Panc1 (cell line): ENCODE measurements at regions not wholly inside any gene's neighbourhood (a gene's known extent, or its start where the extent isn't known, plus 50 kb on each side); places are given as distances from the start of the nearest gene placed in this dataset.

Experiments used
- ATAC-seq: fragments of 200-7000 bp; cut with Tn5 transposase; 2 replicates; pipeline ENCODE4 v1.9.1; 2020; ENCODE audit warnings: mild to moderate bottlenecking, moderate library complexity
- BruUV-seq: library from RNA; stranded (reverse); fragments of 400-500 nt; replicated peaks from 2 replicates; lab custom pipeline; 2021; lab: Mats Ljungman, UMichigan
- CTCF ChIA-PET: fragments of 300-600 bp; sonication (Branson Sonifier 250); formaldehyde crosslinking; loops from one replicate; lab custom pipeline; 2022; ENCODE audit warnings: antibody characterized with exemption; lab: Charles Lee
- POLR2A ChIA-PET: fragments of 300-600 bp; sonication (Branson Sonifier 250); formaldehyde crosslinking; loops from one replicate; lab custom pipeline; 2022; ENCODE audit warnings: antibody characterized with exemption; lab: Charles Lee
- DNase-seq: peaks from one replicate; pipeline ENCODE4 v3.0.0-alpha.2; 2010; ENCODE audit warnings: low read depth, low spot score
- H3K27ac ChIP-seq: 2 replicates; pipeline ENCODE4 v1.5.1; 2011; ENCODE audit warnings: mild to moderate bottlenecking, low read length, inconsistent platforms
- H3K27me3 ChIP-seq: fragments of 200-500 bp; sonication (Bioruptor generic); 2 replicates; pipeline ENCODE4 v1.6.0; 2014; ENCODE audit warnings: low read length, inconsistent platforms; ENCODE audit not compliant: control insufficient read depth, insufficient read depth
- H3K36me3 ChIP-seq: fragments of 200-500 bp; sonication (Bioruptor generic); 2 replicates; pipeline ENCODE4 v1.5.1; 2014; ENCODE audit warnings: inconsistent platforms, mild to moderate bottlenecking, low read length, moderate library complexity; ENCODE audit not compliant: control insufficient read depth, insufficient read depth
- H3K4me1 ChIP-seq: 2 replicates; pipeline ENCODE4 v1.5.1; 2011; ENCODE audit warnings: inconsistent platforms, mild to moderate bottlenecking, low read length, moderate library complexity; ENCODE audit not compliant: control insufficient read depth, insufficient read depth
- H3K4me3 ChIP-seq, 2 experiments: 2 replicates each; pipeline ENCODE4 v1.5.1; 2011 to 2012; ENCODE audit warnings: low read depth in 2 of 2, low read length in 2 of 2, mild to moderate bottlenecking in 2 of 2, inconsistent platforms in 1 of 2, moderate library complexity in 1 of 2
- H3K9me3 ChIP-seq: fragments of 200-500 bp; sonication (Bioruptor generic); 2 replicates; pipeline ENCODE4 v1.5.1; 2014; ENCODE audit warnings: low read depth, mild to moderate bottlenecking, inconsistent platforms, low read length, moderate library complexity; ENCODE audit not compliant: control insufficient read depth, insufficient read depth
- POLR2AphosphoS5 ChIP-seq: IDR thresholded peaks from 2 replicates; pipeline ENCODE4 v1.6.1; 2012; ENCODE audit warnings: mild to moderate bottlenecking, low read depth, low read length, moderate library complexity
- SIN3A ChIP-seq: IDR thresholded peaks from 2 replicates; pipeline ENCODE4 v1.6.1; 2012; ENCODE audit warnings: low read depth, mild to moderate bottlenecking, low read length, moderate library complexity, borderline replicate concordance; ENCODE audit not compliant: insufficient read depth
- TCF7L2 ChIP-seq: IDR thresholded peaks from 2 replicates; pipeline ENCODE4 v1.6.1; 2011; ENCODE audit warnings: mild to moderate bottlenecking, low read depth, low read length, inconsistent platforms
- in situ Hi-C: cut with HindIII; loops from 2 replicates; pipeline ENCODE4 v1.10.0; 2016; ENCODE audit warnings: low sequenced_read_pairs, low pct_unique_long_range_greater_than_20kb
- intact Hi-C: fragments of 100-400 bp; cut with micrococcal nuclease; formaldehyde crosslinking; loops from one replicate; pipeline ENCODE4 v1.10.0; 2022; ENCODE audit not compliant: unreplicated experiment
- TF ChIP-seq, protein P1 (sequence below), 2 experiments: IDR thresholded peaks; 2 replicates each; pipeline ENCODE4 v1.6.1; 2011 to 2012; ENCODE audit warnings: low read depth in 2 of 2, control low read depth in 1 of 2, low read length in 1 of 2, mild to moderate bottlenecking in 1 of 2, moderate library complexity in 1 of 2; ENCODE audit not compliant: insufficient read depth in 1 of 2
- TF ChIP-seq, protein P2 (sequence below): fragments of 450-650 bp; IDR thresholded peaks from 2 replicates; pipeline ENCODE4 v1.5.1; 2017; ENCODE audit warnings: mild to moderate bottlenecking

DNA sequence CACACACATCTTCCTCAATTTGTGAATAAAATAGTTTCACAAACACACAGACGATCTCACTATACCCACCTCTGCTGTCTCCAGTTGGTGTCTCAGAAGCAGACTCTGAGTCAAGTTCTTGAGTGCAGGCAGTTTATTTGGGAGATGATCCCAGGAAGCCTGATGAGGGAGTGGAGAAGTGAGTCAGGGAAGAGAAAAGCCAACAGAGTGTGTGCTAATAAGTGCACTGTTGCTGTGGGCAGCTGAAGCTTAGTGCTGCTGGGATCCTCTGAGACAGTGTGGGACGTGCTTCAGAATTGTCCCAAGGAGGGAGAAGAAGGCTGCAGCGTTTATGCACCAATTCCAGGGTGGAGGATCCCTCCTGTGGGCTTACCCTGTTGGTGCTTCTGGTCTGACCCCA, 423.2 kb upstream of the C16orf82 start:
- CTCF ChIA-PET, result no interaction called here
- no peak for TF ChIP-seq SIN3A
- TF ChIP-seq POLR2AphosphoS5, result no peak
- TF ChIP-seq, protein P1, sequence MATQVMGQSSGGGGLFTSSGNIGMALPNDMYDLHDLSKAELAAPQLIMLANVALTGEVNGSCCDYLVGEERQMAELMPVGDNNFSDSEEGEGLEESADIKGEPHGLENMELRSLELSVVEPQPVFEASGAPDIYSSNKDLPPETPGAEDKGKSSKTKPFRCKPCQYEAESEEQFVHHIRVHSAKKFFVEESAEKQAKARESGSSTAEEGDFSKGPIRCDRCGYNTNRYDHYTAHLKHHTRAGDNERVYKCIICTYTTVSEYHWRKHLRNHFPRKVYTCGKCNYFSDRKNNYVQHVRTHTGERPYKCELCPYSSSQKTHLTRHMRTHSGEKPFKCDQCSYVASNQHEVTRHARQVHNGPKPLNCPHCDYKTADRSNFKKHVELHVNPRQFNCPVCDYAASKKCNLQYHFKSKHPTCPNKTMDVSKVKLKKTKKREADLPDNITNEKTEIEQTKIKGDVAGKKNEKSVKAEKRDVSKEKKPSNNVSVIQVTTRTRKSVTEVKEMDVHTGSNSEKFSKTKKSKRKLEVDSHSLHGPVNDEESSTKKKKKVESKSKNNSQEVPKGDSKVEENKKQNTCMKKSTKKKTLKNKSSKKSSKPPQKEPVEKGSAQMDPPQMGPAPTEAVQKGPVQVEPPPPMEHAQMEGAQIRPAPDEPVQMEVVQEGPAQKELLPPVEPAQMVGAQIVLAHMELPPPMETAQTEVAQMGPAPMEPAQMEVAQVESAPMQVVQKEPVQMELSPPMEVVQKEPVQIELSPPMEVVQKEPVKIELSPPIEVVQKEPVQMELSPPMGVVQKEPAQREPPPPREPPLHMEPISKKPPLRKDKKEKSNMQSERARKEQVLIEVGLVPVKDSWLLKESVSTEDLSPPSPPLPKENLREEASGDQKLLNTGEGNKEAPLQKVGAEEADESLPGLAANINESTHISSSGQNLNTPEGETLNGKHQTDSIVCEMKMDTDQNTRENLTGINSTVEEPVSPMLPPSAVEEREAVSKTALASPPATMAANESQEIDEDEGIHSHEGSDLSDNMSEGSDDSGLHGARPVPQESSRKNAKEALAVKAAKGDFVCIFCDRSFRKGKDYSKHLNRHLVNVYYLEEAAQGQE (IDR thresholded peaks at IDR 0.05; ENCODE audit: insufficient read depth in 1 of 2, low read depth in 2 of 2, low read length in 1 of 2), result no peak
- TF ChIP-seq, protein P2, sequence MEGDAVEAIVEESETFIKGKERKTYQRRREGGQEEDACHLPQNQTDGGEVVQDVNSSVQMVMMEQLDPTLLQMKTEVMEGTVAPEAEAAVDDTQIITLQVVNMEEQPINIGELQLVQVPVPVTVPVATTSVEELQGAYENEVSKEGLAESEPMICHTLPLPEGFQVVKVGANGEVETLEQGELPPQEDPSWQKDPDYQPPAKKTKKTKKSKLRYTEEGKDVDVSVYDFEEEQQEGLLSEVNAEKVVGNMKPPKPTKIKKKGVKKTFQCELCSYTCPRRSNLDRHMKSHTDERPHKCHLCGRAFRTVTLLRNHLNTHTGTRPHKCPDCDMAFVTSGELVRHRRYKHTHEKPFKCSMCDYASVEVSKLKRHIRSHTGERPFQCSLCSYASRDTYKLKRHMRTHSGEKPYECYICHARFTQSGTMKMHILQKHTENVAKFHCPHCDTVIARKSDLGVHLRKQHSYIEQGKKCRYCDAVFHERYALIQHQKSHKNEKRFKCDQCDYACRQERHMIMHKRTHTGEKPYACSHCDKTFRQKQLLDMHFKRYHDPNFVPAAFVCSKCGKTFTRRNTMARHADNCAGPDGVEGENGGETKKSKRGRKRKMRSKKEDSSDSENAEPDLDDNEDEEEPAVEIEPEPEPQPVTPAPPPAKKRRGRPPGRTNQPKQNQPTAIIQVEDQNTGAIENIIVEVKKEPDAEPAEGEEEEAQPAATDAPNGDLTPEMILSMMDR, result no peak
- TF ChIP-seq TCF7L2, result no peak
- no peak overlapping the region for H3K4me3 ChIP-seq
- in situ Hi-C loops, result no loop called here
- intact Hi-C loops, result no loop called here
- no TSS peak for BruUV-seq
- H3K4me1 ChIP-seq, result no peaks in the 10 kb centered on the region
- H3K9me3 ChIP-seq, result no peaks in the 10 kb centered on the region
- DNase-seq (no peak), ATAC-seq (no peak)
- H3K36me3 ChIP-seq, result no peaks in the 10 kb centered on the region
- POLR2A ChIA-PET, result no interaction called here
- H3K27ac ChIP-seq, result no peak overlapping the region
- no peaks in the 10 kb centered on the region for H3K27me3 ChIP-seq

DNA sequence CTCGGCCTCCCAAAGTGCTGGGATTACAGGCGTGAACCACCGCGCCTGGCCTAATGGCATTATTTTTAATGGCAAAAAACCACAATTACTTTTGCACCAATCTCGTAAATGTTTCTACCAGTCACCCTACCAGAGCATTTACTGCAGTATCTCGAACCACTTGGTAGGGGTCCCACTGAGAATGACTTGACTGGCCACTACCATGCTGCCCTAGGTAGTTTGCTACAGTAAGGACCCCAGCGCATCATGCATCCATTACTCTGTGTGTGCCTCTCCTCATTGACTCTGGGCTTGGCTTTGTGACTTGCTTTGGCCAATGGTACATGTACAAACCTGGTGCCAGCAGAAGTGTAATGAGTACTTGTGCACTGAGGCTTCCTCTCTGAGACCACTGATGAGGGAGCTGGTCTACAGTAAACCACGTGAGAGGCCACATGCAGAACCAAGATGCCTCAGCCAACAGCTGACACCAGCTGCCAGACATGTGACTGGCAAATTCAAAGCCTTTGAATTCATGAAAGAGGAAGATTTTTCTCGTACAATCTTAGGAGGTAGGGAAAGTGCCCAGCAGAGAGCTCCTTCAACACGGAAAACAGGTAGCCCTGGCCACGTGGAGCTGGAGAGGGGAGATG, 421.7 kb upstream of the C16orf82 start:
- no peaks in the 10 kb centered on the region for H3K4me1 ChIP-seq
- no peak for ATAC-seq

More for the DNA sequence above, 421.7 kb upstream of the C16orf82 start:
- in situ Hi-C loops (no loop called here), intact Hi-C loops (no loop called here)
- no peak overlapping the region for H3K27ac ChIP-seq
- TF ChIP-seq, protein P1 (IDR thresholded peaks at IDR 0.05; ENCODE audit: insufficient read depth in 1 of 2, low read depth in 2 of 2, low read length in 1 of 2), result no peak
- TF ChIP-seq, protein P2, result no peak
- TF ChIP-seq TCF7L2 (no peak), SIN3A (no peak), POLR2AphosphoS5 (no peak)
- BruUV-seq, result no TSS peak
- DNase-seq, result no peak
- POLR2A ChIA-PET, result no interaction called here
- no peak overlapping the region for H3K4me3 ChIP-seq
- no peaks in the 10 kb centered on the region for H3K9me3 ChIP-seq
- CTCF ChIA-PET, result no interaction called here
- H3K27me3 ChIP-seq, result no peaks in the 10 kb centered on the region
- H3K36me3 ChIP-seq, result no peaks in the 10 kb centered on the region
